ENCODE measurements at regions not wholly inside any gene's neighbourhood (a gene's known extent, or its start where the extent isn't known, plus 50 kb on each side); places are given as distances from the start of the nearest gene placed in this dataset.

- Histone ChIP-seq H3K9me3 (no peaks in the 10 kb centered on the region), H3K4me1 (ENCODE audit: low read depth) (no peaks in the 10 kb centered on the region), H3K4me3 (no peak overlapping the region), H3K36me3 (ENCODE audit: low read depth) (no peaks in the 10 kb centered on the region)
- intact Hi-C loops (cut with DNase I, micrococcal nuclease): no loop called here
- no peak for TF ChIP-seq CTCF (IDR thresholded peaks at IDR 0.05)
- DNase-seq (no peak), ATAC-seq (no peak)
These were observed 368.4 kb upstream of the MAP3K7 start for GRCh38 chr6:90955246-90955645.

GRCh38 chr6:90953405-90954161, 366.7 kb upstream of the MAP3K7 start:
- DNase-seq (no peak), ATAC-seq (no peak)
- Histone ChIP-seq H3K4me3 (no peak overlapping the region), H3K36me3 (ENCODE audit: low read depth) (no peaks in the 10 kb centered on the region), H3K4me1 (ENCODE audit: low read depth) (no peaks in the 10 kb centered on the region), H3K9me3 (no peaks in the 10 kb centered on the region)
- intact Hi-C loops (cut with DNase I, micrococcal nuclease): no loop called here
- TF ChIP-seq CTCF (IDR thresholded peaks at IDR 0.05): no peak

GRCh38 chr6:90952176-90952575, 365.3 kb upstream of the MAP3K7 start:
- Histone ChIP-seq H3K36me3 (ENCODE audit: low read depth) (no peaks in the 10 kb centered on the region), H3K9me3 (no peaks in the 10 kb centered on the region), H3K4me1 (ENCODE audit: low read depth) (no peaks in the 10 kb centered on the region), H3K4me3 (no peak overlapping the region)
- no peak for TF ChIP-seq CTCF (IDR thresholded peaks at IDR 0.05)
- intact Hi-C loops (cut with DNase I, micrococcal nuclease): no loop called here
- no peak for ATAC-seq
- DNase-seq: no peak

- Histone ChIP-seq H3K4me1 (ENCODE audit: low read depth) (no peaks in the 10 kb centered on the region), H3K36me3 (ENCODE audit: low read depth) (no peaks in the 10 kb centered on the region), H3K4me3 (no peak overlapping the region), H3K9me3 (no peaks in the 10 kb centered on the region)
- DNase-seq: no peak
- intact Hi-C loops (cut with DNase I, micrococcal nuclease): no loop called here
- no peak for TF ChIP-seq CTCF (IDR thresholded peaks at IDR 0.05)
- no peak for ATAC-seq
These were observed 361.7 kb upstream of the MAP3K7 start for GRCh38 chr6:90948540-90948939.

GRCh38 chr6:90947184-90948064, 360.6 kb upstream of the MAP3K7 start:
- ATAC-seq (no peak), DNase-seq (no peak)
- H3K9me3 ChIP-seq: no peaks in the 10 kb centered on the region
- intact Hi-C loops (cut with DNase I, micrococcal nuclease): no loop called here
- H3K4me3 ChIP-seq: no peak overlapping the region
- H3K36me3 ChIP-seq (ENCODE audit: low read depth): no peaks in the 10 kb centered on the region
- TF ChIP-seq CTCF (IDR thresholded peaks at IDR 0.05): no peak
- no peaks in the 10 kb centered on the region for H3K4me1 ChIP-seq (ENCODE audit: low read depth)
